ENCODE measurements at regions not wholly inside any gene's neighbourhood (a gene's known extent, or its start where the extent isn't known, plus 50 kb on each side); places are given as distances from the start of the nearest gene placed in this dataset.
A peak's percentile ranks its signal among the peaks of the same experiment; 100 is the strongest.

DNA sequence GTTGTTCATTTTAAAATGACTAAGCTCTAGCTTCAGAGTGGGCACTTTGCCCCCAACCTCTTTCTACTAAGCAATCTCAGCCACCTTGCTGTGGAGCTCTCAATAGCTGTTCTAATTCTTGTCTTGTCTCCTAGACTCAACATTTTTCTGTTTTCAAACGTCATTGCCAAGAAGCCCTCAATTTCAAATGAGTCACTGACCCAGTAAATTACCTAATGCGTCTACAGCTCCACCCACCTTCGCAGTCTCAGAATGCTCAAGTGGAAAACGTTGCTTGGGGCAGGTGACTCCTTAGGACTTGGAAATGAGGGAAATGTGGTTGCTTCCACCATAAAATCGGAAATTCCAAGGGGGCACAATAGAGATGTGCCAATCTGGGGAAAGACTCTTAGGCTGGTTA lies 59.0 kb downstream of the ING2 start:
- peak; percentile 65 for DNase-seq (ENCODE audit: low spot score)

DNA sequence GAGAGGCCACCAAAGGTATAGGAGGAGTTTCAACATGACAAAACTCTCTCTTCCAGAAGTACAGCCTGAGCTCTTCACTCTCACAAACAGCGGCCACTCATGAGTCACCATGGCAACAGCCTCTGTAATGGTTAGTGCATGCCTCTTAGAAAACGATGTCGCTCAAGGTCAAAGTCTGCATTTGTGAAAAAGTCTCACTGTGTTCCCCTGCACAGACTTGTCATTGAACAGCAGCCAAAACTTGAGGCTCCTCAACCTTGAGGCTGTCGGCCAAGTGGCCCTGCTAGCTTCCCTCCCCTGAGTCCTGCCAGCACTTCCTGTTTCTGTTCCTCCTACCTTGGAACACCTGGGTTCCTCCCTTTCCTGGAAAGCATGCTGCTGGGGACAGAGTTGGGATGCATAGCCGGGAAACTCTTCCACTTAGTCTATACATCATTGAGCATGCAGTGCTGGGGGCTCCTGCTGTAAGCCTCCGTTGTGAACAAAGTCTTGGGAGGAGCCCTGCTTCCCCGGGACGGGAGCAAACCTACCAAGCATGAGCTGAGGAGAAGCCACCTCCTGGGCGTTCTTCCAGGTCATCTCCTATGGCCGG lies 66.6 kb downstream of the ING2 start:
- DNase-seq (ENCODE audit: low spot score), result no peak

DNA sequence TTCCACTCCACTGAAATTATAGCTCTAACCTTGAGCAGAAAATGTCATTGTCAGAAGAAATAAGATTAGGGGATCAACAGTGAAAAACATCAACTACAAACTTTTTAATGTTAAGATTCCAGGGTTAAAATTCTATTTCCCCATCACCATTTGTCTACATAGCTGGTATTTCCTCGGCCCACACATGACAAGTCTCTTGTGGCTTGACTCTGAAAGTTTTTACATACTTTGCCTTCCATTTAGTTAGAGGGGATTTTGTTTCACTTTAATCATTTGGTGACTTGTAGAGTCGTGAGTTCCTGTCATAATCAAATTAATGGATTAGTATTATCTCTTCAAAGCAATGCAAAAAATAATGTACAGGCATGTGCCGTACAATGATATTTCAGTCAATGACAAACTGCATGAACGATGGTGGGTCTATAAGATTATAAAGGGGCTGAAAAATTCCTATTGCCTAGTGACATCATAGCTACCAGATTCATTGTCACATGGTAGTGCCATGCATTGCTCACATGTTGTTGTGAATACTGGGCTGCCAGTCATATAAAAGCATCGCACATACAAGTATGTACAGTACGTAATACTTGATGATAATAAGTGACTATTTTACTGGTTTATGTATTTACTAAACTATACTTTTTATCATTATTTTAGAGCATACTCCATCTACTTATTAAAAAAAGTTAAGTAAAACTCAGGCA lies 72.0 kb downstream of the ING2 start:
- DNase-seq (ENCODE audit: low spot score), result no peak

DNA sequence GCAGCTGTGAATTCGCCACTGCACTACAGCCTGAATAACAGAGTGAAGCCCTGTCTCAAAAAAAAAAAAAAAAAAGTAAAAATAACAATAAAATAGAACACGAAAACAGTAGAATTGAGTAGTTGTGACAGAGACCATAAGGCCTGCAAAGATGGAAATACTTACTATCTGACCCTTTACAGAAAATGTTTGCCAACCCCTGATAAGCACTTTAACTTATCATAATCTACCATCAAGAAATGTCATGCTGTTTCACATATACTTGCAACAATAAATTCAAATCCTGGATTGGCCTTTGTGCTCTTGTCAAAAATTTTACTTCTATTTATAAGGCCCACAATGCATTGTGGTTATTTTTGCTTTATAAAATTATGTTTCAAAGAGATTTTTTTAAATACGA lies 75.5 kb downstream of the ING2 start:
- no peak for DNase-seq (ENCODE audit: low spot score)

DNA sequence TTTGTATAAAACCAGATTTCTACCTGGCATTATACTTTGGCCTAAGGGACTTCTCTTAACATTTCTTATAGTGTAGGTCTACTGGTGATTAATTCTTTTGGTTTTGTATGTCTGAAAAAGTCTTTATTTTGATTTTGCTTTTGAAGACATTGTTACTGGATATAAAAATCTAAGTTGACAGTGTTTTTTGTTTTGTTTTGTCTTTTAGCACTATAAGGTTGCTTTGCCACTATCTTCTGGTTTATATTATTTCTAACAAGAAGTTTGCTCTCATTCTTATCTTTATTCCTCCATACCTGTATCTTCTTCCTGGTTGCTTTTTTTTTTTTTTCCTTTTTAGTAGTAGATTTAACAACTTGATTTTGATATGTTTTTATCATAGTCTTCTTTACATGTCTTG lies 76.0 kb downstream of the ING2 start:
- no peak for DNase-seq (ENCODE audit: low spot score)

DNA sequence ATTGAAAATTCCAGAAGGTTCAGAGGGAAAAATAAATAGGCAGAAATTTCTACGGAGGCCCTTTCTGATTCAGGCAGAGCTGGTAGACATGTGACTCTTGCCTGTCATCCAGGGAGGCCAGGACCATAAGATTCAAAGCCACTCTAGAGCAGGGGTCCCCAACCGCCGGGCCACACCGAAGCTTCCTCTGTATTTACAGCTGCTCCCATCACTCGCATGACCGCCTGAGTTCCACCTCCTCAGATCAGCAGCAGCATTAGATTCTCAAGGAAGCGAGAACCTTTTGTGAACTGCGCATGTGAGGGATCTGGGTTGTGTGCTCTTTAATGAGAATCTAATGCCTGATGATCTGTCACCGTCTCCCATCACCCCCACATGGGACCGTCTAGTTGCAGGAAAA lies 72.2 kb downstream of the RWDD4 start:
- no peak for DNase-seq (ENCODE audit: low spot score)

DNA sequence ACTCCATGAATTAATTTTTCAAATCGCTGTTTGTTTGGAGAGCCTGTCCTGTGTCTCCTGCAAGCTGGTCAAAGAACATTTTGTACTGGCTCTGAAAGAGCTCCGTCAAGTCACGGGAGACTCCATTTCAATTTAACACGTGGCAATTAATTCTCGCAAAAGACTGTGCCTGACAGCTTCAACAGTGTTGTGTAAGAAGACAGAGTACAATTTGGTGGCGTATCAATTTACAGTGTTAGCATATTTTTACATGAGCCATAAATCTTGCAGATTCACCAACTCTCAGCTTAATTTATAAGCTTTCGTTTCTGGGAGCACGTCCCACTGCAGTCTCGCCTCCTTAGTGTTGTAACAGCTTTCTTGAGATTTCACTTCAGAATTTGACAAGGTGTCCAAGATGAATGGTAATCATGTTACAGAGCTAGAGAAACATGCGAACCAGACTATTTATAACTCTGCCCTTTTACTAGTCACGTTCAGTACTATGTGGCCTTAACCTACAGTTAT lies 70.8 kb downstream of the RWDD4 start:
- DNase-seq (ENCODE audit: low spot score), result peak; percentile 11

DNA sequence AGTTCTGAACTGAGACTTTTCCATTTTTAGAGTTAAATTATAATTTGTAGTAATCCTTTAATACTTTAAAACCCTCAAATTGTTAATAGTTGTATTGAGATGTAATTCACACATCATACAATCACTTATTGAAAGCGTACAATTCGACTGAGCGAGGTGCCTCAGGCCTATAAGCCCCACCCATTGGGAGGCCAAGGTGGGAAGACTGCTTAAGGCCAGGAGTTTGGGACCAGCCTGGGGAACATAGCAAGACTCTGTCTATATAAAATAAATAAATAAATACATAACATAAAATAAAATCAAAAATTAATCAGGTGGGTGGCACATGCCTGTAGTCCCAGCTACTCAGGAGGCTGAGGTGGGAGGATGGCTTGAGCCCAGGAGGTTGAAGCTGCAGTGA lies 70.3 kb downstream of the RWDD4 start:
- DNase-seq (ENCODE audit: low spot score), result no peak

DNA sequence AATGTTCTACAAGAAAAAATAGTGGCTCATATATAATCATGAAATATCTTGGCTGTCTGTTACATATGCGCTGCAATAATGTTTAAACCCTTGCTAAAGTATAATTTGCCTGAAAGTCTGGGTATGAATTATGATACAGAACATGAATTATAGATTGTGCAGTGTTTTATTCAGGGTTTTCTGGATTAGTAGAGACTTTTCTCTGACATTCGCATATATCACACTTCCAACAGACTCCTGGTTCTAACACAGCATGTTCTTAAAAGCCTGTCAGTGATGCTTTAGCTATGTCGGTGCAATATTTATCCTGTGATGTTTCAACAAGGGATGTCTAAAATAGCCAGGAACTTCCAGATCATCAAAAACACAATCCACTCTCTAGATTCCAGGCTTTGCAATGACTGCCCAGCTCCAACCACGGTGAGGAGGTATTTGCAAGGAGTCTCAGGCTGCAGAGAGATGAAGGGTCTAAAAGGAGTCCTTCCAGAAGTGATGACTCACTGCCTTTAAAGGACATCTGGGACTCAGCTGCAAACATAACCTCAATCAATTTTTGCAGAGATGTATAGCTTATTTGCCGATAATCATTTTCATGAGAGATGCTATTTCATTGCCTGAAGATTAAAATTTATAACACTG lies 69.4 kb downstream of the RWDD4 start:
- DNase-seq (ENCODE audit: low spot score), result no peak
